Heart right ventricle (tissue), 16 donors: ENCODE measurements at regions not wholly inside any gene's neighbourhood (a gene's known extent, or its start where the extent isn't known, plus 50 kb on each side); places are given as distances from the start of the nearest gene placed in this dataset.

Source experiments
- ATAC-seq, 8 donors: fragments of 200-7000 bp; cut with Tn5 transposase; one replicate each; pipeline ENCODE4 v1.9.1; 2020; ENCODE audit warnings: mild to moderate bottlenecking in 8 of 8, moderate library complexity in 8 of 8, moderate number of reproducible peaks in 1 of 8
- DNase-seq, 2 donors: peaks; one replicate each; pipeline ENCODE4 v3.0.0-alpha.2; 2020
- H3K27ac ChIP-seq, 10 donors: fragments of 200-600 bp; sonication (generic) in 2 of 10; one replicate each; pipeline versions ENCODE4 v1.5.0 to v1.8.0; 2020 to 2022; ENCODE audit warnings: mild to moderate bottlenecking in 3 of 10
- H3K27me3 ChIP-seq, 7 donors: fragments of 200-600 bp; one replicate each; pipeline ENCODE4 v1.8.0; 2021 to 2022; ENCODE audit warnings: mild to moderate bottlenecking in 2 of 7
- H3K36me3 ChIP-seq, 9 donors: fragments of 200-600 bp; sonication (generic) in 1 of 9; one replicate each; pipeline versions ENCODE4 v1.5.0 to v1.8.0; 2020 to 2022; ENCODE audit warnings: mild to moderate bottlenecking in 2 of 9
- H3K4me1 ChIP-seq, 9 donors: fragments of 200-600 bp; sonication (generic) in 1 of 9; one replicate each; pipeline versions ENCODE4 v1.5.0 to v1.8.0; 2020 to 2022; ENCODE audit warnings: mild to moderate bottlenecking in 4 of 9
- H3K4me3 ChIP-seq, 10 donors: fragments of 200-600 bp; sonication (generic) in 2 of 10; one replicate each; pipeline versions ENCODE4 v1.5.0 to v1.8.0; 2020 to 2022; ENCODE audit warnings: mild to moderate bottlenecking in 7 of 10, moderate library complexity in 2 of 10
- H3K9me3 ChIP-seq, 11 donors: fragments of 200-600 bp in 10 of 11; sonication (generic) in 2 of 11; one replicate each; pipeline versions ENCODE4 v1.5.0 to v1.8.0; 2013 to 2022; ENCODE audit warnings: mild to moderate bottlenecking in 2 of 11, control low read depth in 1 of 11, moderate library complexity in 1 of 11
- CTCF ChIP-seq, 9 donors: fragments of 200-600 bp; sonication (generic) in 2 of 9; IDR thresholded peaks; one replicate each; pipeline versions ENCODE4 v1.5.0 to v1.8.0; 2021 to 2022; ENCODE audit warnings: antibody characterized with exemption in 9 of 9, mild to moderate bottlenecking in 5 of 9, moderate library complexity in 1 of 9
- WGBS, 2 donors: extraction: QIAGEN DNeasy Blood & Tissue Kit; methylation state at CpG; one replicate each; pipeline ENCODE4 v1.1.7; 2013; ENCODE audit warnings: inconsistent platforms in 1 of 2; 5-methylcytosine and 5-hydroxymethylcytosine counted together
- intact Hi-C, 10 donors: fragments of 100-400 bp; cut with DNase I; formaldehyde crosslinking; loops; one replicate each; pipeline versions ENCODE4 v1.11.1 to v1.14.2; 2022
- donor health status: Arrhythmogenic right ventricular cardiomyopathy.
- donor health status: ischemic (EF 13 %, LVEDD 7.1; RV severe dilation, severe dysfunction).
- donor health status: healthy with polysubstance abuse.
- donor health status: DM: no; HTN: yes; CAD: no.
- donor health status: DM: no; HTN: no; CAD: no.
- donor health status: ischemic (EF 25% LVEDD 6.9; RV normal size, moderate dysfunction).
- donor health status: ischemic (EF 25% LVEDD 5.7; RV mildly dilated, moderate dysfunction).
- donor health status: healthy.
- donor health status: DM: yes; HTN: yes; CAD: no.
- donor health status: Ischemic cardiomyopathy.
- donor health status: ischemic (EF 35%, LVEDD 5.7; RV mildly dilated, moderate dysfunction).
- donor health status: nonischemic (EF 11% LVEDD 7.7; RV severe dilation, severe dysfunction).
- donor health status: DM: yes; HTN: yes; CAD: no.
- donor health status: PGD.
- donor health status: ischemic (EF 29% LVEDD 5.4; RV normal size, mild dysfunction).
- donor health status: nonischemic (EF 23%, LVEDD 6.1; RV moderate dilation, normal function).

GRCh38 chr13:94776956-94777355 is 64.6 kb upstream of the SOX21 start:
- Histone ChIP-seq H3K4me3 (no peak overlapping the region), H3K4me1 (no peaks in the 10 kb centered on the region), H3K27ac (no peak overlapping the region), H3K27me3 (no peaks in the 10 kb centered on the region), H3K36me3 (no peaks in the 10 kb centered on the region), H3K9me3 (peaks cover 0 to 4% (median 0%) of the 10 kb centered on the region in 11 donors)
- ATAC-seq (no peak), DNase-seq (no peak)
- intact Hi-C loops = no loop called here
- TF ChIP-seq CTCF (IDR thresholded peaks at IDR 0.05) = no peak
- WGBS, 2 donors = 61 to 63% methylated on average over 1 of the region's 1 CpG

DNA sequence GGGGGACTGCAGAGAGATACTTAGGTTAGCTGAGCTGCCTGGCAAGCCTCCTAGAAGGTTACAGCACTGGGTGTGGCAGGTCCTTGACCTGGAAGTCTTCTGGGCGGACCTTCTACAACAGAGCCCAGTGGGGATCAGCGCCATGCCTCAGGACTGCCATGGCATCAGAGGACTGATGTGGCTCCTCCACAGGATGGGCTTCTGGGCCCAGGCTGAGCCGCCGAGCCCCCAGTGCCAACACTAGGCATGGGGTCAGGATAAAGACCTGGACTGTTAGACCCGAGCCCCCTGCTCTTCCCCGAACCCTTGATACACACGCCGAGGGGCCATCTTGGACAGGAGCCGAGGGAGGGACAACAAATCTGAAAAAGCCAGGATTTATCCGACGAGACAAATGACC is 64.0 kb upstream of the SOX21 start:
- WGBS, 2 donors = 91% methylated on average over 11 of the region's 11 CpGs
- no peak for TF ChIP-seq CTCF (IDR thresholded peaks at IDR 0.05)
- Histone ChIP-seq H3K36me3 (no peaks in the 10 kb centered on the region), H3K9me3 (no peaks in the 10 kb centered on the region), H3K27me3 (no peaks in the 10 kb centered on the region), H3K4me1 (no peaks in the 10 kb centered on the region), H3K4me3 (no peak overlapping the region), H3K27ac (no peak overlapping the region)
- DNase-seq (no peak), ATAC-seq (no peak)
- intact Hi-C loops = no loop called here

- Histone ChIP-seq H3K27me3 (peaks cover 0 to 15% (median 3%) of the 10 kb centered on the region in 7 donors), H3K27ac (no peak overlapping the region), H3K4me3 (no peak overlapping the region), H3K4me1 (no peaks in the 10 kb centered on the region), H3K9me3 (peaks cover 0 to 4% (median 0%) of the 10 kb centered on the region in 11 donors), H3K36me3 (no peaks in the 10 kb centered on the region)
- intact Hi-C loops = no loop called here
- 75% methylated on average over 7 of the region's 7 CpGs for WGBS, 2 donors
- no peak for DNase-seq
- ATAC-seq = no peak
- no peak for TF ChIP-seq CTCF (IDR thresholded peaks at IDR 0.05)
Observed at GRCh38 chr13:94765814-94766213, 53.5 kb upstream of the SOX21 start.

DNA sequence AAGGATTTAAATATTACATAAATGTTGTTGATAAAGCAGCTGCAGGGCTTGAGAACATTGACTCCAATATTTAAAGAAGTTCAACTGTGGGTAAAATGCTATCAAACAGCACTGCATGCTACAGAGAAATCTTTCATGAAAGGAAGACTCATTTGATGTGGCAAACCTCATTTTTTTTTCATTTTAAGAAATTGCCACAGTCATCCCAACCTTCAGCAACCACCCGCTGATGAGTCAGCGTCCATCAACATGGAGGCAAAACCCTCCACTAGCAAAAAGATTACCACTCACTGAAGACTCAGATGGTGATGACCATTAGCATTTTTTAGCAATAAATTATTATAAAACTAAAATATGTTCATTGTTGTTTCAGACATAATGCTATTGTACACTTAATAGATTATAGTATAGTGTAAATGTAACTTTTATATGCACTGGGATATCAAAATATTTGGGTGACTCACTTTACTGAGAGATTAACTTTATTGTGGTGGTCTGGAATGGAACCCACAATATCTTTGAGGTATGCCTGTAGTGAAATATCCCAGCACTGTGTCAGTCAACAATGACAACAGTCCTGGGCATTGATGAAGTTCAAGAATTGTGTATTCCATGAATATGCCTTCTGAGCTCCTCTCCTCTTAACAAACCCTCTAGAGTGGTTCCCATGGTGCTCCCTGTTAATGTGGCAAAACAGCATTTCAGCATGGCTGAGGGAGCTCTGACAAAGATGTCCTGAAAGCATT is 52.4 kb upstream of the SOX21 start:
- TF ChIP-seq CTCF (IDR thresholded peaks at IDR 0.05) = no peak
- Histone ChIP-seq H3K27ac (no peak overlapping the region), H3K36me3 (no peaks in the 10 kb centered on the region), H3K9me3 (peaks cover 0 to 4% (median 0%) of the 10 kb centered on the region in 11 donors), H3K27me3 (peaks cover 0 to 15% (median 4%) of the 10 kb centered on the region in 7 donors), H3K4me3 (no peak overlapping the region), H3K4me1 (no peaks in the 10 kb centered on the region)
- 91 to 97% methylated on average over 2 of the region's 2 CpGs for WGBS, 2 donors
- ATAC-seq (no peak), DNase-seq (no peak)
- intact Hi-C loops = no loop called here
